H1 (cell line): ENCODE measurements at regions not wholly inside any gene's neighbourhood (a gene's known extent, or its start where the extent isn't known, plus 50 kb on each side); places are given as distances from the start of the nearest gene placed in this dataset.

Experiments
- CTCF ChIA-PET: fragments of 300-600 bp; sonication (Branson Sonifier 250); formaldehyde crosslinking; loops from one replicate; lab custom pipeline; 2021; ENCODE audit not compliant: partially characterized antibody; lab: Charles Lee
- POLR2A ChIA-PET: fragments of 300-600 bp; sonication (Branson Sonifier 250); formaldehyde crosslinking; loops from one replicate; lab custom pipeline; 2021; ENCODE audit warnings: inconsistent platforms; ENCODE audit not compliant: partially characterized antibody; lab: Charles Lee
- DNase-seq, 2 experiments: peaks; one replicate each; pipeline versions ENCODE4 v3.0.0 to v3.0.0-alpha.2; 2010 to 2022; ENCODE audit warnings: low spot score in 2 of 2, low read depth in 1 of 2, mixed read lengths in 1 of 2
- FAIRE-seq: peaks from 2 replicates; lab custom pipeline; 2011; peaks lifted over from hg19 to GRCh38; lab: Jason Lieb, UNC
- H2AFZ ChIP-seq: 2 replicates; pipeline ENCODE4 v1.8.1; 2012; ENCODE audit warnings: low read length, inconsistent platforms
- H2AK5ac ChIP-seq: 2 replicates; pipeline ENCODE4 v1.6.1; 2013; ENCODE audit warnings: low read depth, low read length
- H2BK120ac ChIP-seq: replicated peaks from 2 replicates; pipeline ENCODE3; 2013; ENCODE audit warnings: low read depth, low read length, inconsistent platforms
- H2BK12ac ChIP-seq: 2 replicates; pipeline ENCODE4 v1.6.1; 2013; ENCODE audit warnings: low read depth, low read length
- H2BK15ac ChIP-seq: 2 replicates; pipeline ENCODE4 v1.6.1; 2013; ENCODE audit warnings: low read length
- H2BK20ac ChIP-seq: 2 replicates; pipeline ENCODE4 v1.6.1; 2013; ENCODE audit warnings: low read length
- H2BK5ac ChIP-seq: 2 replicates; pipeline ENCODE4 v1.6.1; 2013; ENCODE audit warnings: low read depth, low read length
- H3K14ac ChIP-seq: 2 replicates; pipeline ENCODE4 v1.6.1; 2013; ENCODE audit warnings: inconsistent platforms; ENCODE audit not compliant: insufficient read length
- H3K18ac ChIP-seq: 2 replicates; pipeline ENCODE4 v1.6.1; 2013; ENCODE audit warnings: low read length; ENCODE audit errors: extremely low read depth
- H3K23ac ChIP-seq: 2 replicates; pipeline ENCODE4 v1.6.1; 2013; ENCODE audit warnings: inconsistent platforms; ENCODE audit not compliant: insufficient read length
- H3K23me2 ChIP-seq: 2 replicates; pipeline ENCODE4 v1.6.1; 2013; ENCODE audit warnings: low read depth, low read length
- H3K27ac ChIP-seq: 2 replicates; pipeline ENCODE4 v1.6.1; 2011; ENCODE audit warnings: low read depth, low read length, inconsistent platforms
- H3K27me3 ChIP-seq, 4 experiments: replicated peaks in 1 of 4; 1 replicate in 1 of 4; 2 replicates in 3 of 4; pipeline versions ENCODE4 v1.6.1 to v1.8.1; 2011 to 2013; ENCODE audit warnings: low read length in 3 of 4, mild to moderate bottlenecking in 3 of 4, inconsistent platforms in 2 of 4, mixed read lengths in 2 of 4, moderate library complexity in 1 of 4; ENCODE audit not compliant: control insufficient read depth in 3 of 4, insufficient read depth in 3 of 4; ENCODE audit errors: extremely low read depth in 1 of 4
- H3K36me3 ChIP-seq, 4 experiments: 2 replicates each; pipeline versions ENCODE4 v1.6.1 to v1.8.1; 2011 to 2013; ENCODE audit warnings: mild to moderate bottlenecking in 4 of 4, low read length in 3 of 4, moderate library complexity in 2 of 4, control low read depth in 1 of 4, inconsistent platforms in 1 of 4; ENCODE audit not compliant: insufficient read depth in 4 of 4, control insufficient read depth in 2 of 4
- H3K4ac ChIP-seq: replicated peaks from 2 replicates; pipeline ENCODE3; 2013; ENCODE audit warnings: low read length, low read depth, mixed read lengths, inconsistent platforms; ENCODE audit not compliant: insufficient read length
- H3K4me1 ChIP-seq, 4 experiments: replicated peaks in 1 of 4; 1 replicate in 1 of 4; 2 replicates in 3 of 4; pipeline versions ENCODE4 v1.6.1 to v1.8.1; 2011 to 2013; ENCODE audit warnings: low read length in 3 of 4, inconsistent platforms in 2 of 4, mixed read lengths in 1 of 4; ENCODE audit not compliant: insufficient read depth in 4 of 4, control insufficient read depth in 3 of 4
- H3K4me2 ChIP-seq, 2 experiments: 2 replicates each; pipeline versions ENCODE4 v1.6.1 to v1.8.1; 2011 to 2013; ENCODE audit warnings: low read depth in 2 of 2, low read length in 2 of 2, control low read depth in 1 of 2, inconsistent platforms in 1 of 2, mild to moderate bottlenecking in 1 of 2; ENCODE audit not compliant: insufficient read depth in 1 of 2
- H3K4me3 ChIP-seq, 4 experiments: fragments of 200-600, 300-600 bp in 1 of 4; sonication (generic), shearing (Covaris generic), sonication (Bioruptor Twin) in 1 of 4; 2 replicates each; pipeline versions ENCODE4 v1.5.1 to v1.8.1; 2011 to 2016; ENCODE audit warnings: low read length in 4 of 4, low read depth in 3 of 4, control low read depth in 2 of 4, inconsistent platforms in 2 of 4, mild to moderate bottlenecking in 2 of 4, mixed read lengths in 1 of 4, moderate library complexity in 1 of 4; ENCODE audit not compliant: insufficient read depth in 2 of 4; ENCODE audit errors: extremely low read depth in 1 of 4
- H3K56ac ChIP-seq: replicated peaks from 2 replicates; pipeline ENCODE3; 2013; ENCODE audit warnings: low read depth, mild to moderate bottlenecking, mixed read lengths, low read length, inconsistent platforms; ENCODE audit not compliant: insufficient read length
- H3K79me1 ChIP-seq: 2 replicates; pipeline ENCODE4 v1.6.1; 2013; ENCODE audit warnings: low read depth, low read length, control low read depth
- H3K79me2 ChIP-seq, 2 experiments: 2 replicates each; pipeline versions ENCODE4 v1.6.1 to v1.8.1; 2012 to 2013; ENCODE audit warnings: low read length in 2 of 2, mild to moderate bottlenecking in 2 of 2, inconsistent platforms in 1 of 2; ENCODE audit not compliant: insufficient read depth in 2 of 2, control insufficient read depth in 1 of 2
- H3K9ac ChIP-seq, 4 experiments: replicated peaks in 1 of 4; 1 replicate in 1 of 4; 2 replicates in 3 of 4; pipeline versions ENCODE4 v1.6.1 to v1.8.1; 2011 to 2013; ENCODE audit warnings: low read depth in 3 of 4, low read length in 3 of 4, control low read depth in 2 of 4, mild to moderate bottlenecking in 2 of 4, moderate library complexity in 2 of 4, inconsistent platforms in 1 of 4; ENCODE audit errors: extremely low read depth in 1 of 4
- H3K9me3 ChIP-seq, 2 experiments: 2 replicates each; pipeline versions ENCODE4 v1.6.1 to v1.8.1; 2012 to 2013; ENCODE audit warnings: mild to moderate bottlenecking in 2 of 2, moderate library complexity in 2 of 2, control low read depth in 1 of 2, inconsistent platforms in 1 of 2, low read depth in 1 of 2, low read length in 1 of 2, mixed read lengths in 1 of 2; ENCODE audit not compliant: insufficient read depth in 2 of 2
- H4K20me1 ChIP-seq, 2 experiments: replicated peaks in 1 of 2; 2 replicates each; pipeline versions ENCODE3 to v1.8.1; 2011 to 2013; ENCODE audit warnings: inconsistent platforms in 2 of 2, low read length in 2 of 2, mild to moderate bottlenecking in 1 of 2; ENCODE audit not compliant: insufficient read depth in 2 of 2, control insufficient read depth in 1 of 2
- H4K5ac ChIP-seq: 2 replicates; pipeline ENCODE4 v1.6.1; 2013; ENCODE audit warnings: low read length, low read depth, mixed read lengths, inconsistent platforms; ENCODE audit not compliant: insufficient read length
- H4K8ac ChIP-seq: 2 replicates; pipeline ENCODE4 v1.8.0; 2013; ENCODE audit warnings: mild to moderate bottlenecking, moderate library complexity, low read length, inconsistent platforms; ENCODE audit not compliant: insufficient read depth; ENCODE audit errors: extremely low read depth
- H4K91ac ChIP-seq: replicated peaks from 2 replicates; pipeline ENCODE3; 2013; ENCODE audit warnings: low read length, mixed read lengths, inconsistent platforms; ENCODE audit not compliant: insufficient read length
- BRCA1 ChIP-seq: IDR thresholded peaks from 2 replicates; pipeline ENCODE4 v1.6.1; 2012; ENCODE audit warnings: low read depth, low read length, improper control_type of control experiment
- CEBPB ChIP-seq: IDR thresholded peaks from 2 replicates; pipeline ENCODE4 v1.6.1; 2012; ENCODE audit warnings: low read depth, low read length
- EGR1 ChIP-seq: IDR thresholded peaks from 2 replicates; pipeline ENCODE4 v1.6.1; 2011; ENCODE audit warnings: low read depth, low read length, borderline replicate concordance
- EZH2 ChIP-seq: fragments of 200-600 bp; sonication (generic); IDR thresholded peaks from 2 replicates; pipeline ENCODE4 v1.7.1; 2012; ENCODE audit warnings: low read depth, mild to moderate bottlenecking, moderate library complexity, low read length, inconsistent platforms; ENCODE audit not compliant: severe bottlenecking
- GABPA ChIP-seq: IDR thresholded peaks from 2 replicates; pipeline ENCODE4 v1.6.1; 2011; ENCODE audit warnings: mild to moderate bottlenecking, low read length, moderate library complexity, borderline replicate concordance; ENCODE audit not compliant: insufficient read depth
- GTF2F1 ChIP-seq: IDR thresholded peaks from 2 replicates; pipeline ENCODE4 v1.6.1; 2012; ENCODE audit warnings: low read depth, low read length, improper control_type of control experiment, borderline replicate concordance
- HDAC2 ChIP-seq, 2 experiments: fragments of 300-600 bp in 1 of 2; sonication (generic) in 1 of 2; IDR thresholded peaks; 2 replicates each; pipeline ENCODE4 v1.6.1; 2011 to 2012; ENCODE audit warnings: low read depth in 2 of 2, low read length in 2 of 2, mild to moderate bottlenecking in 2 of 2, moderate library complexity in 2 of 2, borderline replicate concordance in 1 of 2, inconsistent platforms in 1 of 2
- KDM5A ChIP-seq: fragments of 200-600 bp; IDR thresholded peaks from 2 replicates; pipeline ENCODE4 v1.7.1; 2012; ENCODE audit warnings: mild to moderate bottlenecking, low read length, inconsistent platforms, mixed read lengths
- MAFK ChIP-seq: IDR thresholded peaks from 2 replicates; pipeline ENCODE4 v1.6.1; 2012; ENCODE audit warnings: low read depth, mild to moderate bottlenecking, improper control_type of control experiment, low read length
- NRF1 ChIP-seq: IDR thresholded peaks from 2 replicates; pipeline ENCODE4 v1.6.1; 2011; ENCODE audit warnings: mild to moderate bottlenecking, low read depth, low read length, improper control_type of control experiment
- SIRT6 ChIP-seq: IDR thresholded peaks from one replicate; pipeline ENCODE4 v1.7.1; 2012; ENCODE audit warnings: low read length, inconsistent platforms
- SP4 ChIP-seq: IDR thresholded peaks from 2 replicates; pipeline ENCODE4 v1.6.1; 2012; ENCODE audit warnings: low read length, inconsistent platforms
- TAF1 ChIP-seq: IDR thresholded peaks from 2 replicates; pipeline ENCODE4 v1.6.1; 2011; ENCODE audit warnings: mild to moderate bottlenecking, low read depth, low read length
- TEAD4 ChIP-seq: IDR thresholded peaks from 2 replicates; pipeline ENCODE4 v1.6.1; 2012; ENCODE audit warnings: low read depth, low read length, inconsistent platforms, mixed read lengths
- WGBS, 2 experiments: shearing (Covaris generic) in 1 of 2; methylation state at CpG; one replicate each; pipeline versions ENCODE4 v1.1.6 to v1.1.7; 2013 to 2015; ENCODE audit warnings: low lambda C conversion rate in 2 of 2, mixed read lengths in 2 of 2, inconsistent platforms in 1 of 2, low coverage in 1 of 2, missing lambda C conversion rate in 1 of 2; ENCODE audit not compliant: insufficient replicate concordance in 2 of 2, insufficient coverage in 1 of 2, insufficient read length in 1 of 2; ENCODE audit errors: extremely low coverage in 1 of 2, missing lambda C conversion rate in 1 of 2; 5-methylcytosine and 5-hydroxymethylcytosine counted together

- H3K18ac ChIP-seq: no peak overlapping the region
- ChIA-PET POLR2A (no interaction called here), CTCF (no interaction called here)
- 95% methylated on average over 2 of the region's 2 CpGs; no CpG with 5 or more reads in 1 of the 2 experiments for WGBS, 2 experiments
- H3K56ac ChIP-seq: no peak overlapping the region
- no peak overlapping the region for H3K4me2 ChIP-seq
- no peak overlapping the region for H2BK12ac ChIP-seq
- no peak overlapping the region for H3K27ac ChIP-seq
- H3K4me3 ChIP-seq: no peak overlapping the region
- H3K4ac ChIP-seq: no peak overlapping the region
- no peaks in the 10 kb centered on the region for H3K9me3 ChIP-seq
- no peak overlapping the region for H4K5ac ChIP-seq
- H3K23ac ChIP-seq: no peak overlapping the region
- H4K20me1 ChIP-seq: no peaks in the 10 kb centered on the region
- H2BK5ac ChIP-seq: no peak overlapping the region
- no peak overlapping the region for H3K14ac ChIP-seq
- no peak overlapping the region for H3K9ac ChIP-seq
- DNase-seq (no peak), FAIRE-seq (no peak)
- H2AK5ac ChIP-seq: no peak overlapping the region
- no peak overlapping the region for H4K8ac ChIP-seq
- H2BK15ac ChIP-seq: no peak overlapping the region
- H3K23me2 ChIP-seq: no peaks in the 10 kb centered on the region
- no peak overlapping the region for H2BK120ac ChIP-seq
- H3K79me2 ChIP-seq: no peaks in the 10 kb centered on the region
- no peaks in the 10 kb centered on the region for H3K4me1 ChIP-seq
- no peak overlapping the region for H4K91ac ChIP-seq
- H3K36me3 ChIP-seq: no peaks in the 10 kb centered on the region
- H3K79me1 ChIP-seq: no peaks in the 10 kb centered on the region
- no peaks in the 10 kb centered on the region; a peak in 1 of 7 replicates for H3K27me3 ChIP-seq
- H2BK20ac ChIP-seq: no peak overlapping the region
- H2AFZ ChIP-seq: no peak overlapping the region
- TF ChIP-seq TAF1 (no peak), MAFK (no peak), NRF1 (no peak), SP4 (no peak), KDM5A (no peak), HDAC2 (IDR thresholded peaks at IDR 0.05; ENCODE audit: borderline replicate concordance in 1 of 2, low read depth in 2 of 2, low read length in 2 of 2) (no peak), SIRT6 (no peak), GABPA (no peak), EGR1 (no peak), TEAD4 (no peak), GTF2F1 (no peak), CEBPB (no peak), EZH2 (no peak), BRCA1 (no peak)
Observed at GRCh38 chr13:39913928-39914327, 258.5 kb downstream of the COG6 start.
